A549 (cell line): ENCODE measurements at regions not wholly inside any gene's neighbourhood (a gene's known extent, or its start where the extent isn't known, plus 50 kb on each side); places are given as distances from the start of the nearest gene placed in this dataset.

Experiments used
- ATAC-seq, 2 experiments: fragments of 200-7000 bp in 1 of 2; fragments of >200 bp in 1 of 2; cut with Nextera tagmentation in 1 of 2; cut with Tn5 transposase in 1 of 2; 3 replicates each; pipeline versions ENCODE4 v1.8.0 to v1.9.1; 2018 to 2020; ENCODE audit warnings: mild to moderate bottlenecking in 1 of 2, moderate library complexity in 1 of 2
- CTCF ChIA-PET: fragments of 300-600 bp; sonication (Branson Sonifier 250); formaldehyde crosslinking; extraction: SDS; loops from one replicate; lab custom pipeline; 2021; ENCODE audit warnings: antibody characterized with exemption, inconsistent platforms; lab: Yijun Ruan, JAX
- POLR2A ChIA-PET: fragments of 350-600 bp; formaldehyde crosslinking; extraction: SDS; loops from one replicate; lab custom pipeline; 2021; ENCODE audit warnings: antibody characterized with exemption, inconsistent platforms; lab: Yijun Ruan, JAX
- DNase-seq, 2 experiments: peaks; one replicate each; pipeline versions ENCODE4 v3.0.0 to v3.0.0-alpha.2; 2011 to 2016; ENCODE audit warnings: low read depth in 1 of 2, low spot score in 1 of 2
- FAIRE-seq: peaks from 2 replicates; lab custom pipeline; 2011; peaks lifted over from hg19 to GRCh38; lab: Jason Lieb, UNC
- H3K27ac ChIP-seq, 2 experiments: fragments of >200 bp; sonication (Bioruptor Twin); formaldehyde crosslinking; 3 replicates each; pipeline ENCODE4 v1.5.1; 2016 to 2017
- H3K4me1 ChIP-seq: fragments of >200 bp; sonication (Bioruptor Twin); formaldehyde crosslinking; 3 replicates; pipeline ENCODE4 v1.6.1; 2016
- H3K4me2 ChIP-seq: fragments of >200 bp; sonication (Bioruptor Twin); formaldehyde crosslinking; 3 replicates; pipeline ENCODE4 v1.6.1; 2016
- H3K4me3 ChIP-seq: fragments of >200 bp; sonication (Bioruptor Twin); formaldehyde crosslinking; 3 replicates; pipeline ENCODE4 v1.5.1; 2016
- H3K9me3 ChIP-seq: fragments of >200 bp; sonication (Bioruptor Twin); formaldehyde crosslinking; 3 replicates; pipeline ENCODE4 v1.6.1; 2016
- BHLHE40 ChIP-seq: IDR thresholded peaks from 2 replicates; pipeline ENCODE4 v1.6.1; 2012; ENCODE audit warnings: low read depth, low read length, inconsistent platforms
- CEBPB ChIP-seq, 2 experiments: fragments of >200 bp in 1 of 2; sonication (Bioruptor Twin) in 1 of 2; formaldehyde crosslinking in 1 of 2; IDR thresholded peaks; 2 replicates each; pipeline ENCODE4 v1.6.1; 2012 to 2016
- EP300 ChIP-seq, 2 experiments: fragments of >200 bp; sonication (Bioruptor Twin); formaldehyde crosslinking; IDR thresholded peaks; 2 replicates in 1 of 2; 3 replicates in 1 of 2; pipeline ENCODE4 v1.6.1; 2016 to 2017
- FOSB ChIP-seq: fragments of 250-450 bp; sonication (Bioruptor Pico); IDR thresholded peaks from 2 replicates; pipeline ENCODE4 v1.5.0; 2020; ENCODE audit warnings: mild to moderate bottlenecking, moderate library complexity
- FOSL2 ChIP-seq, 2 experiments: fragments of 450-650 bp in 1 of 2; fragments of >200 bp in 1 of 2; sonication (Bioruptor Twin) in 1 of 2; formaldehyde crosslinking; IDR thresholded peaks; 2 replicates each; pipeline versions ENCODE4 v1.5.0 to v1.6.1; 2016 to 2020; ENCODE audit warnings: mild to moderate bottlenecking in 1 of 2, moderate library complexity in 1 of 2
- HOXB13 ChIP-seq: fragments of 250-450 bp; sonication (Bioruptor Pico); IDR thresholded peaks from 2 replicates; pipeline ENCODE4 v1.5.0; 2020; ENCODE audit warnings: low read depth, mild to moderate bottlenecking, moderate library complexity
- JUNB ChIP-seq: fragments of >200 bp; sonication (Bioruptor Twin); formaldehyde crosslinking; IDR thresholded peaks from 2 replicates; pipeline ENCODE4 v1.6.1; 2016
- KDM1A ChIP-seq: fragments of 200-600 bp; sonication (generic); IDR thresholded peaks from 2 replicates; pipeline ENCODE4 v1.6.1; 2016; ENCODE audit warnings: low read depth, mild to moderate bottlenecking
- KDM5A ChIP-seq: fragments of 200-600 bp; sonication (generic); IDR thresholded peaks from 2 replicates; pipeline ENCODE4 v1.6.1; 2016; ENCODE audit warnings: antibody characterized with exemption, mild to moderate bottlenecking
- RARB ChIP-seq: fragments of 250-450 bp; sonication (Bioruptor Pico); IDR thresholded peaks from 2 replicates; pipeline ENCODE4 v1.8.0; 2021; ENCODE audit warnings: mild to moderate bottlenecking, moderate library complexity
- RCOR1 ChIP-seq: fragments of 150-350 bp; IDR thresholded peaks from 2 replicates; pipeline ENCODE4 v1.6.1; 2014; ENCODE audit warnings: antibody characterized with exemption, low read length, low read depth
- RNF2 ChIP-seq: fragments of 200-600 bp; sonication (generic); IDR thresholded peaks from 2 replicates; pipeline ENCODE4 v1.6.1; 2016; ENCODE audit warnings: low read depth, mild to moderate bottlenecking, antibody characterized with exemption, moderate library complexity, borderline replicate concordance
- TFCP2L1 ChIP-seq: fragments of 250-450 bp; sonication (Bioruptor Pico); IDR thresholded peaks from 2 replicates; pipeline ENCODE4 v1.5.0; 2021; ENCODE audit warnings: mild to moderate bottlenecking
- ZC3H11A ChIP-seq: fragments of 450-650 bp; IDR thresholded peaks from 2 replicates; pipeline ENCODE4 v1.6.1; 2014; ENCODE audit warnings: antibody characterized with exemption, mild to moderate bottlenecking
- ZSCAN20 ChIP-seq: fragments of 250-450 bp; sonication (Bioruptor Pico); IDR thresholded peaks from 2 replicates; pipeline ENCODE4 v1.8.0; 2022; ENCODE audit warnings: mild to moderate bottlenecking, moderate library complexity
- WGBS: methylation state at CpG from one replicate; pipeline ENCODE4 v1.1.6; 2017; ENCODE audit errors: missing lambda C conversion rate; 5-methylcytosine and 5-hydroxymethylcytosine counted together
- TF ChIP-seq, protein P1 (sequence below): fragments of 250-450 bp; sonication (Bioruptor Pico); IDR thresholded peaks from 2 replicates; pipeline ENCODE4 v1.5.0; 2020; ENCODE audit warnings: low read depth, mild to moderate bottlenecking, moderate library complexity
- TF ChIP-seq, protein P2 (sequence below): fragments of >200 bp; sonication (Bioruptor Twin); formaldehyde crosslinking; IDR thresholded peaks from 3 replicates; pipeline ENCODE4 v1.6.1; 2016
- TF ChIP-seq, protein P3 (sequence below): fragments of 450-650 bp; IDR thresholded peaks from 2 replicates; pipeline ENCODE4 v1.6.1; 2014; ENCODE audit warnings: antibody characterized with exemption
- TF ChIP-seq, protein P4 (sequence below): IDR thresholded peaks from 2 replicates; pipeline ENCODE4 v1.6.1; 2012
- TF ChIP-seq, protein P5 (sequence below): fragments of >200 bp; sonication (Bioruptor Twin); formaldehyde crosslinking; IDR thresholded peaks from 3 replicates; pipeline ENCODE4 v1.5.1; 2016
- TF ChIP-seq, protein P6 (sequence below): fragments of >200 bp; sonication (Bioruptor Twin); formaldehyde crosslinking; IDR thresholded peaks from 2 replicates; pipeline ENCODE4 v1.6.1; 2016

DNA sequence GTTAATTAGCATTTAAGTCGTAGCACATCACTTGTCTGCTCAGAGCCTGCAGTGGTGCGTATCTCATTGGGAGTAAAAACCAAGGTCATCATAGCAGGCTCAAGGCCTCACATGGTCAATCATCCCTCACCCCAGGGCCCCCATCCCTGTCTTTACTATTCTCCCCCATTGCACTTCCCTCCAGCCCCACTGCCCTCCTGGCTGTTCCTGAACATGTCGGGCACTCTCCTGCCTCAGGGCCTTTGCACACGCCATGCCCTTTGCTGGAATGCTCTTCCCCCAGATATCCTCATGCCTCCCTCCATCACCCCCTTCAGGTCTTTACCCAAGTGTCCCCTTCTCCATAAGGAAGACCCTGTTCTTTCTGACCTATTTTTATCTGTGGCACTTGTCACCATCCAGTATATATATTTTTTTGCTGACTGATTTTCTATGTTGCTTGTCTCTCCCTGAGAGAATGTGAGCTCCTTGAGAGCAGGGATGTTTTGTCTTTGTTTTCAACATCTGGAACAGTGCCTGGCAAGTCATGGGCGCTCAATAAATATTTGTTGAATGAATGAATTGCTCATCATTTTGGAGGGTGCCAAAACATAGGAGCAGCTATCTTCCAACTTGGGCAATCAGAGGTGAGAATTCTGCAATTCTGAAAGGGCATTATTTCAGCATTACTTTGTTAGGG is 74.1 kb upstream of the POU3F1 start:
- no peak for FAIRE-seq
- CTCF ChIA-PET, result interaction anchor here (0.6 kb wide), 1 partner anchor 914 kb away, joined by 5 read pairs; no protein-coding TSS in a partner anchor
- Histone ChIP-seq H3K9me3 (no peaks in the 10 kb centered on the region), H3K4me1 (peaks cover 6% of the 10 kb centered on the region; the same call in 1 of the 3 replicates), H3K4me3 (no peak overlapping the region), H3K27ac (no peak overlapping the region), H3K4me2 (no peak overlapping the region)
- 72% methylated on average over 5 of the region's 5 CpGs for WGBS
- ATAC-seq, result no peak
- TF ChIP-seq TFCP2L1 (CRISPR knock-in tag), result no peak
- no peak for TF ChIP-seq FOSB
- TF ChIP-seq FOSL2 (IDR thresholded peaks at IDR 0.05), result no peak
- no peak for TF ChIP-seq FOSL2 (CRISPR knock-in tag; IDR thresholded peaks at IDR 0.05)
- no peak for TF ChIP-seq KDM1A
- TF ChIP-seq JUNB, result no peak
- no peak for TF ChIP-seq EP300 (IDR thresholded peaks at IDR 0.05)
- TF ChIP-seq ZSCAN20 (CRISPR knock-in tag), result no peak
- TF ChIP-seq, protein P1, sequence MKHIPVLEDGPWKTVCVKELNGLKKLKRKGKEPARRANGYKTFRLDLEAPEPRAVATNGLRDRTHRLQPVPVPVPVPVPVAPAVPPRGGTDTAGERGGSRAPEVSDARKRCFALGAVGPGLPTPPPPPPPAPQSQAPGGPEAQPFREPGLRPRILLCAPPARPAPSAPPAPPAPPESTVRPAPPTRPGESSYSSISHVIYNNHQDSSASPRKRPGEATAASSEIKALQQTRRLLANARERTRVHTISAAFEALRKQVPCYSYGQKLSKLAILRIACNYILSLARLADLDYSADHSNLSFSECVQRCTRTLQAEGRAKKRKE (CRISPR knock-in tag), result no peak
- POLR2A ChIA-PET, result no interaction called here
- DNase-seq, result no peak

DNA sequence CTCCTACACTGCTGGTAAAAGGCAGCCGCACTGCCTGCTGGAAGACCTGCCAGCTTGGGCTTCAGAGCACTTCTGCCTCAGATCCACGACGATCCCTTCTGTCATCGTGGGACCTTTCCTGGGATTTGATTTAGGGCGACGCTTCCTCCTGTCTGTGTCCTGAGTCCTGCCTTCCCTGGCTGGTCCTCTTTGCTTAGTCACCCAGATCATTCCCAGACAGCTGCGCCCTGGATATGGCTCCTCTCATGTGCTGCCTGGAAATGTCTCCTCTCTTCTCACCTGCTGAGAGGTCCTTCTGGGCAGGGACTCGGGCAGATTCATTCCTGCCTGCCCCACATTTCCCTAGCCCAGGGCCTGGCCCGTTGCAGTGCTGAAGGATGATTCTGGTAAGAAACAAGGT is 72.4 kb upstream of the POU3F1 start:
- WGBS, result 70% methylated on average over 9 of the region's 9 CpGs
- ATAC-seq (no peak), DNase-seq (no peak), FAIRE-seq (no peak)
- Histone ChIP-seq H3K4me2 (no peak overlapping the region), H3K27ac (no peak overlapping the region), H3K4me3 (no peak overlapping the region), H3K4me1 (peaks cover 6% of the 10 kb centered on the region; the same call in 1 of the 3 replicates), H3K9me3 (no peaks in the 10 kb centered on the region)
- POLR2A ChIA-PET, result no interaction called here
- TF ChIP-seq, protein P2, sequence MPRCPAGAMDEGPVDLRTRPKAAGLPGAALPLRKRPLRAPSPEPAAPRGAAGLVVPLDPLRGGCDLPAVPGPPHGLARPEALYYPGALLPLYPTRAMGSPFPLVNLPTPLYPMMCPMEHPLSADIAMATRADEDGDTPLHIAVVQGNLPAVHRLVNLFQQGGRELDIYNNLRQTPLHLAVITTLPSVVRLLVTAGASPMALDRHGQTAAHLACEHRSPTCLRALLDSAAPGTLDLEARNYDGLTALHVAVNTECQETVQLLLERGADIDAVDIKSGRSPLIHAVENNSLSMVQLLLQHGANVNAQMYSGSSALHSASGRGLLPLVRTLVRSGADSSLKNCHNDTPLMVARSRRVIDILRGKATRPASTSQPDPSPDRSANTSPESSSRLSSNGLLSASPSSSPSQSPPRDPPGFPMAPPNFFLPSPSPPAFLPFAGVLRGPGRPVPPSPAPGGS, result no peak
- TF ChIP-seq RNF2 (no peak), HOXB13 (CRISPR knock-in tag) (no peak), KDM1A (no peak), CEBPB (IDR thresholded peaks at IDR 0.05) (no peak), RARB (no peak), TFCP2L1 (CRISPR knock-in tag) (no peak), JUNB (no peak), FOSL2 (IDR thresholded peaks at IDR 0.05) (no peak), FOSL2 (CRISPR knock-in tag; IDR thresholded peaks at IDR 0.05) (no peak), BHLHE40 (no peak), KDM5A (no peak), ZC3H11A (no peak), RCOR1 (no peak)
- TF ChIP-seq, protein P3, sequence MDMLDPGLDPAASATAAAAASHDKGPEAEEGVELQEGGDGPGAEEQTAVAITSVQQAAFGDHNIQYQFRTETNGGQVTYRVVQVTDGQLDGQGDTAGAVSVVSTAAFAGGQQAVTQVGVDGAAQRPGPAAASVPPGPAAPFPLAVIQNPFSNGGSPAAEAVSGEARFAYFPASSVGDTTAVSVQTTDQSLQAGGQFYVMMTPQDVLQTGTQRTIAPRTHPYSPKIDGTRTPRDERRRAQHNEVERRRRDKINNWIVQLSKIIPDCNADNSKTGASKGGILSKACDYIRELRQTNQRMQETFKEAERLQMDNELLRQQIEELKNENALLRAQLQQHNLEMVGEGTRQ, result no peak
- TF ChIP-seq, protein P4, sequence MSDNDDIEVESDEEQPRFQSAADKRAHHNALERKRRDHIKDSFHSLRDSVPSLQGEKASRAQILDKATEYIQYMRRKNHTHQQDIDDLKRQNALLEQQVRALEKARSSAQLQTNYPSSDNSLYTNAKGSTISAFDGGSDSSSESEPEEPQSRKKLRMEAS, result no peak
- TF ChIP-seq, protein P5, sequence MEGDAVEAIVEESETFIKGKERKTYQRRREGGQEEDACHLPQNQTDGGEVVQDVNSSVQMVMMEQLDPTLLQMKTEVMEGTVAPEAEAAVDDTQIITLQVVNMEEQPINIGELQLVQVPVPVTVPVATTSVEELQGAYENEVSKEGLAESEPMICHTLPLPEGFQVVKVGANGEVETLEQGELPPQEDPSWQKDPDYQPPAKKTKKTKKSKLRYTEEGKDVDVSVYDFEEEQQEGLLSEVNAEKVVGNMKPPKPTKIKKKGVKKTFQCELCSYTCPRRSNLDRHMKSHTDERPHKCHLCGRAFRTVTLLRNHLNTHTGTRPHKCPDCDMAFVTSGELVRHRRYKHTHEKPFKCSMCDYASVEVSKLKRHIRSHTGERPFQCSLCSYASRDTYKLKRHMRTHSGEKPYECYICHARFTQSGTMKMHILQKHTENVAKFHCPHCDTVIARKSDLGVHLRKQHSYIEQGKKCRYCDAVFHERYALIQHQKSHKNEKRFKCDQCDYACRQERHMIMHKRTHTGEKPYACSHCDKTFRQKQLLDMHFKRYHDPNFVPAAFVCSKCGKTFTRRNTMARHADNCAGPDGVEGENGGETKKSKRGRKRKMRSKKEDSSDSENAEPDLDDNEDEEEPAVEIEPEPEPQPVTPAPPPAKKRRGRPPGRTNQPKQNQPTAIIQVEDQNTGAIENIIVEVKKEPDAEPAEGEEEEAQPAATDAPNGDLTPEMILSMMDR, result no peak
- TF ChIP-seq, protein P6, sequence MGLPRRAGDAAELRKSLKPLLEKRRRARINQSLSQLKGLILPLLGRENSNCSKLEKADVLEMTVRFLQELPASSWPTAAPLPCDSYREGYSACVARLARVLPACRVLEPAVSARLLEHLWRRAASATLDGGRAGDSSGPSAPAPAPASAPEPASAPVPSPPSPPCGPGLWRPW, result no peak
- CTCF ChIA-PET, result no interaction called here
